Endometrium (tissue), 2 donors: ENCODE measurements at regions not wholly inside any gene's neighbourhood (a gene's known extent, or its start where the extent isn't known, plus 50 kb on each side); places are given as distances from the start of the nearest gene placed in this dataset.

Experiments
- FAIRE-seq: peaks from 2 replicates; lab custom pipeline; 2012; peaks lifted over from hg19 to GRCh38; lab: Jason Lieb, UNC
- donor health status: control.
- donor health status: control.

DNA sequence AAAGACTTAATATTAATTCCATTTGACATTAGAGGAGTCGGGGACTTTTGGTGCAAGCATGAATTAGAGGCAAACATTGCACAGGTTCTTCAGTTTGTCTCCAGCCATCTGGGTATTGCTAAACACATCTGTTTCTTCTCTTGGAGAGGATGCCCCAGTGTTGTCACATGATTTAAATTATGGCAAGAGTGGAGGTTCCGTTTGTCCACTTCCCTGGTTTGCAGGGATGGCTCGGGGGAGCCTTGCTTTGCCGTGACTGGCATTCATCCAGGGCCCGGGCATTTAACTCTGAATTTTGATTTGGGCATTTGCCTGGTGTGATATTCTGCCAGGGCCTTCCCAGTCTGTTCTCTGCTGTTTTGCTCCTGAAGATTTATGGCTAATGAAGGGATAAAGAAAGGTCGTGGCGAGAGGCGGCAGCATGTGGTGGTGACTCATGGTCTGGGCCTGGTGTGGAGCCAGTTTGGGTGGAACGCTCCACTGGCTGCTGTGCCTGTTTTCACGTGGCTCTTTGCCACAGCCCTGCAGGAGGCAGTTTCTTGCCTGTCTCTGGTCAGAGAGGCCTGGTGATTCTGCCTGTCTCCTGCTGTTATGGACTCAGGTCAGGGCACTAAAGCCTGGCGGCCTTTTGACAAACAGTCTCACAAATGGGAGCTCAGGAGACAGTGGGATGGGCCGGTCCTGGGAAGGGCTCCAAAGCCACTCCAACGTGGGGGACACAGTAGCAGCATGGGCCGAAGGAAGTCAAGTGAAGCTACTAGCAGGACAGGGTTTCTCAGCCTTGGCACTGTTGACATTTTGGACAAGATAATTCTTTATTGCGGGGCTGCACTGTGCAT is 99.4 kb upstream of the PGRMC2 start:
- peak; percentile 76 for FAIRE-seq

DNA sequence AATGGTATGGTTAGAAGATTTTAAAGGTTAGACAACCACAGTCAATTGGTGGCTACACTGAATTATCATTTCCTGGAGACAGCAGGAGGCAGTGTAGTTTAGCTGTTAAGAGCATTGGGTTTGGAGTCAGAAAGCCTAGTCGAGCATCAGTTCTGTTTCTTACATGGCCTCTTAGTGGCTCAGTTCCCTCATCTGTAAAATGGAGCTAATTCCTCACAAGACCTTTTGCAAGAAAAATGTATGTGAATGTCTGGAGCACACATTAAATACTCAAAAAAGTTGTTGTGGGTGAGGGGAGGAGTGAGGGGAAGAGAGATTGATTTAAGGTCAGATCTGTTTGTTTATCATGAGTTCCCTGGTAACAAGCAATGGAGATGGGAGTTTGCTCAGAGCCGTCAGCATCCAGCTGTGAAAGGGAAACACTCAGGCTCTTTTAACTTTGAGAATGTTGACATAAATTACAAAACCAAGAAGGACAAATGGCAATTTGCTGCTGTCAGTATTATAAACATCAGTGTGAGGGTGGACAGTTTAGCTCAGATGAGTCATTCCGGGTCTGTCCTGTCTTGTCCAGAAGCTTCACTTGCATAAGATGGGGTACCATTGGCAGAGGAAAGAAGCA is 98.2 kb upstream of the PGRMC2 start:
- FAIRE-seq: no peak

GRCh38 chr4:128384765-128385598 is 97.4 kb upstream of the PGRMC2 start:
- peak; percentile 81 for FAIRE-seq

DNA sequence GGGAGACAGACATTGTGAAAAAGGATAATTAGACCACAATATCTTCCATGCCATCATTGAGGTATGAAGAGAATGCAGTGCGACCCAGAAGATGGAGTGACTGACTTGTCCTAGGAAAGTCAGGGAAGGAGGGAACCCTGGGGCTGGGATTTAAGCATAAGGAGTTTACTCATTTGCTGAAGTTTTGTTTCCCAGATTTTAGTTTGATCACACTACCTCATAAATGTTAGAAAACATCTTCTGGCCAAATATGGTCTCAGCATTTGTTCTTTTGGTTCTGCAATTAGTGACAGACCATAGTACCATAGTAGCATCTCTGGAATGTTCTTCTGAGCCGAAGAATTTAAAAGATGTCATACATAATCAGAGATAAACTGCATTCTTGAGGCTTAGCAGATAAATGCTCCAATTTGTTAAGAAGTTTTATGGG is 96.5 kb upstream of the PGRMC2 start:
- FAIRE-seq: no peak

- no peak for FAIRE-seq
Measured at GRCh38 chr4:128381748-128382559, 94.3 kb upstream of the PGRMC2 start.

DNA sequence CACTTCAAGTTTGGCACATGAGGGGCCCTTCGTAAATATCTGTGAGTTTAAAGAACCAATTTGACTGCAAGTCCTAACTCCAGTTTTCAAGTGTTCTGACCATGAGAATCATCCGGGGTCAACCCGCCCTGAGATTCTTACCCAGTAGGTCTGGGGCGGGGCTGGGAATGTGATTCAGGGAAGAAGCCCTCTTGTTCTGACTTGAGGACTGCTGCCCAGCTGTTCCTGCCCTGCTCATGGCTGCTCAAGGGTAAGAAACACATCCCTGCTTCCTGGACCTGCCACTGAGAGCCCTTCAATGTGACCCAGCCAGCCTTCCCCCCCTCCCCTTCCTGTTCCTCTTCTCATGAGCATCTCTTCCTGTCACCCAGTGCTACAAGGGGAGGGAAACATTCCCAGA is 92.7 kb upstream of the PGRMC2 start:
- FAIRE-seq: no peak

DNA sequence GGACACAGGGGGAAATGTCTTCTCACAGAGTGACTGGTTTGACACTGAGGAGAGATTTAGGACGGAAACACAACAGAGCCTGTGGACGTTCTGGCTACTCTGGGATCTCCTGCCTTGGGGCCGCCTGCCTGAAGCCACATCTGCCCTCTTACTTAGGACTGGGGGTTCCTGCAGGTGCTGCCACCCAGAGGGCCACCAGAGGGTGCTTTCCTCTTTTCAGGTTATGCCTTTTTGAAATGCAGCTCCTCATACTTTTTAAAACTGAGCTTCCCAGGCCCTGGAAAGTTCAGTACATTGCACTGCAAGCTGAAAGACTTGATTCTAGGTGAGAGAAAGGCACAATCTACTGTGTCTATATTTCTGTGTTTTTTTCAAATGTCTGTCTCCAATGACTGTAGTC is 92.2 kb upstream of the PGRMC2 start:
- no peak for FAIRE-seq

DNA sequence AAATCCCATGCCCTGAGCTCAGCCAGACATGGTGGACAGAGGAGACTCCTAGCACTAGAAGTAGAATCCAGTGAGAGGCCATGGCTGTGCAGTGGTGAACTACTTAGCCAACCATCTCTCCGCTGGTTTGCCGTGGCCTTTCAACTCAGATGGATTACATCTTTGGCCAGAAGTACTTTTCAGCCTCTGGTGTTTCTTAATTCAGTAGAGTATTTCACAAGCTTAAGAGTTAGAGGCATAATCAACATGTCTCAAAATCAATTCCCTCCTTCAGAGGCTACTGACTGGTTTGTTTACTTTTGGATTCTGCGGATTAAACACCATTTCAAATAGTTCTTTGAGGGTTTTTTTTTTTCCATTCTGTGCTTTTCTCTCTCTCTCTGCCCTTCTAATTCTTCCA is 91.1 kb upstream of the PGRMC2 start:
- FAIRE-seq: no peak

DNA sequence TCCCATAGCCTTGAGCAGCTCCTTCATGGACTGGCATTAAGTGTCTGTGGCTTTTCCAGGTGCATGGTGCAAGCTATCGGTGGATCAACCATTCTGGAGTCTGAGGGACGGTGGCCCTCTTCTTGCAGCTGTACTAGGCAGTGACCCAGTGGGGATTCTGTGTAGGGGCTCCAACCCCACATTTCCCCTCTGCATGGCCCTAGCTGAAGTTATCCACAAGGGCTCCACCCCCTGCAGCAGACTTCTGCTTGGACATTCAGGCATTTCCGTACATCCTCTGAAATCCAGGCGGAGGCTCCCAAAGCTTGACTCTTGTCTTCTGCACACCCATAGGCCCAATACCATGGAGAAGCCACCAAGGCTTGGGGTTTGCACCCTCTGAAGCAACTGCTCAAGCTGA is 89.3 kb upstream of the PGRMC2 start:
- FAIRE-seq: no peak

DNA sequence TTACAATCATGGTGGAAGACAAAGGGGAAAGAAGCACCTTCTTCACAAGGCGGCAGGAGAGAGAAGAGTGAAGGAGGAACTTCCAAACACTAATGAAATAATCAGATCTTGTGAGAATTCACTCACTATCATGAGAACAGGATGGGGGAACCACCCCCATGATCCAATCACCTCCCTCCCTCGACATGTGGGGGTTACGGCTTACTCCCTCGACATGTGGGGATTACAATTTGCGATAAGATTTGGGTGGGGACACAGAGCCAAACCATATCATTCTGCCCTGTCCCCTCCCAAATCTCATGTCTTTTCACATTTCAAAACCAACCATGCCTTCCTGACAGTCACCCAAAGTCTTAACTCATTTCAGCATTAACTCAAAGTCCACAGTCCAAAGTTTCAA is 88.7 kb upstream of the PGRMC2 start:
- no peak for FAIRE-seq

GRCh38 chr4:128373628-128374027 is 86.0 kb upstream of the PGRMC2 start:
- FAIRE-seq: no peak

- FAIRE-seq: no peak
Measured at GRCh38 chr4:128371876-128372275, 84.3 kb upstream of the PGRMC2 start.

- no peak for FAIRE-seq
Measured at GRCh38 chr4:128371001-128371777, 83.6 kb upstream of the PGRMC2 start.

- no peak for FAIRE-seq
Measured at GRCh38 chr4:128366212-128366611, 78.6 kb upstream of the PGRMC2 start.

GRCh38 chr4:128364565-128364964 is 77.0 kb upstream of the PGRMC2 start:
- no peak for FAIRE-seq

- no peak for FAIRE-seq
Measured at GRCh38 chr4:128363966-128364365, 76.4 kb upstream of the PGRMC2 start.

- FAIRE-seq: no peak
Measured at GRCh38 chr4:128362760-128363159, 75.1 kb upstream of the PGRMC2 start.

- no peak for FAIRE-seq
Measured at GRCh38 chr4:128359422-128359821, 71.8 kb upstream of the PGRMC2 start.

- no peak for FAIRE-seq
Measured at GRCh38 chr4:128358913-128359279, 71.3 kb upstream of the PGRMC2 start.

DNA sequence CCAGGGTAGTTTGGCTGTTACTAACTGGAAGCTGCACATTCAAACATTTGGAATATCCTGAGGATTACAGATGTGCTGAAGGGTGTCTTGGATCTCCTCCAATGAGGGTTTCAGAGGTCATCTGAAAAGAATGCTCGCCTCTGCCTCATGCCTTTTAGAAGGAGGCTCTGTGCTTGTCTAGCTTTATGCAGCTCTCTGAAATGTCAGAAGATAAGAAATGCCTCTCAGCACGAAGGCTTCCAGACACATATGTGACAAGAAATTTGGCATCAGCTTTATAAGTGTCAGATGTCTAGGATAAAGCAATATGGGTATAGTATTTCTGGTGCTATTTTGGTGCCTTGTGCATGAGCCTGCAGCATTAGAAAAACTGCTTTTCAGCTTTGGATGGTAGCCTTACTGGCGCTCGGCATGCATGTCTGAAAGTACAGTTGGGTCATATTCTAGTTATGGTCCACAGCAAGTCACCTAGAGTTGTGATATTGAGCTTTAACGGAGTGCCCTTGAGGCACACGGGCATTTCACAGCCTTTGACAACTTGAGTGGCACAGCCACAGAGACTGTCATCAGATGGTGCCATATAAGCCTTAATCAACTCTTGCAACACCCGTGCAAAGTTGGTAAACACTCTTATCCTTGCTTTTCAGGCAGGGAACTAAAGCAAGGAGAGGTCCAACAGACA is 70.8 kb upstream of the PGRMC2 start:
- FAIRE-seq: no peak

- FAIRE-seq: no peak
Measured at GRCh38 chr4:128357286-128357685, 69.7 kb upstream of the PGRMC2 start.
